CD8-positive, alpha-beta memory T cell (primary cell): ENCODE measurements at regions not wholly inside any gene's neighbourhood (a gene's known extent, or its start where the extent isn't known, plus 50 kb on each side); places are given as distances from the start of the nearest gene placed in this dataset.

Experiments used
- CTCF ChIA-PET: fragments of 350-600 bp; sonication (Branson Sonifier 250); formaldehyde crosslinking; loops from one replicate; lab custom pipeline; 2021; ENCODE audit warnings: antibody characterized with exemption; lab: Charles Lee
- POLR2A ChIA-PET: fragments of 350-600 bp; sonication (Branson Sonifier 250); formaldehyde crosslinking; loops from one replicate; lab custom pipeline; 2021; ENCODE audit warnings: antibody characterized with exemption; lab: Charles Lee
- DNase-seq, 5 donors: peaks; one replicate each; pipeline versions ENCODE4 v3.0.0 to v3.0.0-alpha.2; 2020 to 2022; ENCODE audit warnings: mixed read lengths in 1 of 5
- H3K27ac ChIP-seq: one replicate; pipeline ENCODE4 v1.7.0; 2013; ENCODE audit warnings: low read depth, mild to moderate bottlenecking, low read length, moderate library complexity
- H3K27me3 ChIP-seq: 2 replicates; pipeline ENCODE4 v1.7.0; 2013; ENCODE audit warnings: low read length, mild to moderate bottlenecking; ENCODE audit not compliant: insufficient read depth, poor library complexity, severe bottlenecking
- H3K36me3 ChIP-seq: 2 replicates; pipeline ENCODE4 v1.7.0; 2013; ENCODE audit warnings: mild to moderate bottlenecking, low read length, moderate library complexity; ENCODE audit not compliant: insufficient read depth
- H3K4me1 ChIP-seq: 2 replicates; pipeline ENCODE4 v1.7.0; 2013; ENCODE audit warnings: mild to moderate bottlenecking, low read length, moderate library complexity; ENCODE audit not compliant: insufficient read depth
- H3K4me3 ChIP-seq: 2 replicates; pipeline ENCODE4 v1.7.0; 2013; ENCODE audit warnings: mild to moderate bottlenecking, low read length
- H3K9me3 ChIP-seq: 2 replicates; pipeline ENCODE4 v1.7.0; 2013; ENCODE audit warnings: mild to moderate bottlenecking, low read length
- H3K27ac Mint-ChIP-seq, 8 donors: one replicate each; pipeline ENCODE4 v1.8.0; 2020 to 2021; ENCODE audit warnings: mixed read lengths in 8 of 8, mild to moderate bottlenecking in 6 of 8, inconsistent platforms in 3 of 8, moderate library complexity in 3 of 8
- H3K27me3 Mint-ChIP-seq, 2 donors: one replicate each; pipeline ENCODE4 v1.8.0; 2020 to 2021; ENCODE audit warnings: mixed read lengths in 2 of 2, mild to moderate bottlenecking in 1 of 2, moderate library complexity in 1 of 2
- H3K36me3 Mint-ChIP-seq, 3 donors: one replicate each; pipeline ENCODE4 v1.8.0; 2020 to 2021; ENCODE audit warnings: mixed read lengths in 3 of 3, inconsistent platforms in 1 of 3, mild to moderate bottlenecking in 1 of 3
- H3K4me1 Mint-ChIP-seq, 3 donors: one replicate each; pipeline ENCODE4 v1.8.0; 2020 to 2021; ENCODE audit warnings: mixed read lengths in 3 of 3, inconsistent platforms in 1 of 3, mild to moderate bottlenecking in 1 of 3
- H3K4me3 Mint-ChIP-seq, 7 donors: one replicate each; pipeline ENCODE4 v1.8.0; 2020 to 2021; ENCODE audit warnings: mixed read lengths in 7 of 7, mild to moderate bottlenecking in 6 of 7, moderate library complexity in 4 of 7, inconsistent platforms in 2 of 7
- H3K9me3 Mint-ChIP-seq, 5 donors: one replicate each; pipeline ENCODE4 v1.8.0; 2020 to 2022; ENCODE audit warnings: mixed read lengths in 5 of 5, mild to moderate bottlenecking in 3 of 5, moderate library complexity in 2 of 5, inconsistent platforms in 1 of 5

DNA sequence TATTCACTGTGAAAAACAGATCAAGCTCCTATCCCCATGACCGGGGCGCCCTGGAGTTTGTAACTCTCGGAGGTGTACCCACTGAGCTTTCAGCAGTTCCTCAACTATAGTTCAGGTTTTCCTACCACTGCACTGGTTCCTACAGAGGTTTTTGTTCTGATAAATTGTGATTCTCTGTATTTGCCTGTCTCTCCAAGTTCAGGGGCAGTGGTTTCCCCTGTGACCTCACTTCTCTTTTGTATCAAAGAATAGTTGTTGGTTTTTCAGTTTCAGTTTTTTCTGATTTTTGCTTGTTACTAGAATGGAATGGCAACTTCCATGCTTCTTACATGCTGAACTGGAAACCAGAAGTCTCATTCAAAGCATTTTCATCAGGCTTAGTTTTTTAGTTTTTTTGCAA lies 56.8 kb upstream of the PLS3 start:
- POLR2A ChIA-PET, result no interaction called here
- Mint-ChIP-seq H3K4me3 (no peak overlapping the region), H3K9me3 (peaks cover 0 to 3% (median 0%) of the 10 kb centered on the region in 5 donors), H3K27ac (no peak overlapping the region), H3K36me3 (no peaks in the 10 kb centered on the region), H3K27me3 (peaks cover 0 to 5% of the 10 kb centered on the region in 2 donors), H3K4me1 (no peaks in the 10 kb centered on the region)
- Histone ChIP-seq H3K27ac (no peak overlapping the region), H3K4me1 (no peaks in the 10 kb centered on the region), H3K36me3 (no peaks in the 10 kb centered on the region), H3K9me3 (no peaks in the 10 kb centered on the region), H3K4me3 (no peak overlapping the region), H3K27me3 (no peaks in the 10 kb centered on the region)
- CTCF ChIA-PET, result no interaction called here
- DNase-seq, result no peak
